ENCODE measurements at regions not wholly inside any gene's neighbourhood (a gene's known extent, or its start where the extent isn't known, plus 50 kb on each side); places are given as distances from the start of the nearest gene placed in this dataset.
"Not testable (repeated sequence)": the region's sequence is repeated elsewhere in the genome, so short reads cannot be mapped to it uniquely, and the experiment has no call there.

- H3K9ac ChIP-seq (ENCODE audit: low read length); H3K36me3 ChIP-seq (ENCODE audit: control insufficient read depth in 1 of 2, insufficient read depth in 2 of 2, low read depth in 1 of 2, low read length in 2 of 2); H3K27ac ChIP-seq (ENCODE audit: low read length, poor library complexity, severe bottlenecking); H3K23ac ChIP-seq (ENCODE audit: low read length in 2 of 2); H2BK5ac ChIP-seq (ENCODE audit: low read depth, low read length, poor library complexity, severe bottlenecking); H3K79me1 ChIP-seq (replicated peaks; ENCODE audit: low read length, poor library complexity, severe bottlenecking); H3K4ac ChIP-seq (ENCODE audit: low read depth in 1 of 2, low read length in 2 of 2); H3K14ac ChIP-seq (ENCODE audit: low read length in 2 of 2); H3K4me1 ChIP-seq (ENCODE audit: control insufficient read depth, insufficient read depth, low read depth, low read length); H2BK12ac ChIP-seq (ENCODE audit: low read length in 2 of 2); H3K4me2 ChIP-seq (ENCODE audit: low read length, poor library complexity, severe bottlenecking); H2BK120ac ChIP-seq (ENCODE audit: low read depth, low read length); H3K9me3 ChIP-seq (ENCODE audit: control insufficient read depth, low read length); H3K18ac ChIP-seq (ENCODE audit: low read depth in 1 of 2, low read length in 2 of 2); DNase-seq; H2BK15ac ChIP-seq (ENCODE audit: low read depth, poor library complexity, severe bottlenecking); H2AFZ ChIP-seq (ENCODE audit: low read depth, low read length); H4K91ac ChIP-seq (ENCODE audit: low read length); H3K27me3 ChIP-seq (ENCODE audit: control insufficient read depth in 1 of 2, insufficient read depth in 1 of 2, low read length in 2 of 2); H4K8ac ChIP-seq (ENCODE audit: low read length); H3K4me3 ChIP-seq (ENCODE audit: insufficient read depth in 1 of 2, low read depth in 1 of 2, low read length in 2 of 2); H2AK5ac ChIP-seq (ENCODE audit: low read length, severe bottlenecking): not testable (repeated sequence)
- WGBS: no CpG with 5 or more reads among the region's 5 CpGs
Observed at GRCh38 chr9:94387338-94388010, 59.0 kb upstream of the NUTM2F start.

- H2BK15ac ChIP-seq (ENCODE audit: low read depth, poor library complexity, severe bottlenecking): not testable (repeated sequence)
Observed at GRCh38 chr9:94388011-94388406, 59.6 kb upstream of the NUTM2F start.

GRCh38 chr9:94390425-94391098 lies 62.1 kb upstream of the NUTM2F start:
- H3K14ac ChIP-seq (ENCODE audit: low read length in 2 of 2); H3K23ac ChIP-seq (ENCODE audit: low read length in 2 of 2); H3K18ac ChIP-seq (ENCODE audit: low read depth in 1 of 2, low read length in 2 of 2); H2AK5ac ChIP-seq (ENCODE audit: low read length, severe bottlenecking); H3K4ac ChIP-seq (ENCODE audit: low read depth in 1 of 2, low read length in 2 of 2); H2BK5ac ChIP-seq (ENCODE audit: low read depth, low read length, poor library complexity, severe bottlenecking); H3K4me3 ChIP-seq (ENCODE audit: insufficient read depth in 1 of 2, low read depth in 1 of 2, low read length in 2 of 2); H3K27ac ChIP-seq (ENCODE audit: low read length, poor library complexity, severe bottlenecking); H3K4me2 ChIP-seq (ENCODE audit: low read length, poor library complexity, severe bottlenecking); H4K91ac ChIP-seq (ENCODE audit: low read length); H2AFZ ChIP-seq (ENCODE audit: low read depth, low read length); H2BK120ac ChIP-seq (ENCODE audit: low read depth, low read length); H3K36me3 ChIP-seq (ENCODE audit: control insufficient read depth in 1 of 2, insufficient read depth in 2 of 2, low read depth in 1 of 2, low read length in 2 of 2); H3K9me3 ChIP-seq (ENCODE audit: control insufficient read depth, low read length); H3K4me1 ChIP-seq (ENCODE audit: control insufficient read depth, insufficient read depth, low read depth, low read length); H2BK15ac ChIP-seq (ENCODE audit: low read depth, poor library complexity, severe bottlenecking); H2BK12ac ChIP-seq (ENCODE audit: low read length in 2 of 2); DNase-seq; H3K79me1 ChIP-seq (replicated peaks; ENCODE audit: low read length, poor library complexity, severe bottlenecking); H3K9ac ChIP-seq (ENCODE audit: low read length); H3K27me3 ChIP-seq (ENCODE audit: control insufficient read depth in 1 of 2, insufficient read depth in 1 of 2, low read length in 2 of 2); H4K8ac ChIP-seq (ENCODE audit: low read length): not testable (repeated sequence)
- no CpG with 5 or more reads among the region's 5 CpGs for WGBS

More at GRCh38 chr9:94388011-94388406, 59.6 kb upstream of the NUTM2F start:
- H3K9ac ChIP-seq (ENCODE audit: low read length); H3K4ac ChIP-seq (ENCODE audit: low read depth in 1 of 2, low read length in 2 of 2); H3K14ac ChIP-seq (ENCODE audit: low read length in 2 of 2); H3K27me3 ChIP-seq (ENCODE audit: control insufficient read depth in 1 of 2, insufficient read depth in 1 of 2, low read length in 2 of 2); H2BK12ac ChIP-seq (ENCODE audit: low read length in 2 of 2); H3K4me1 ChIP-seq (ENCODE audit: control insufficient read depth, insufficient read depth, low read depth, low read length); H3K36me3 ChIP-seq (ENCODE audit: control insufficient read depth in 1 of 2, insufficient read depth in 2 of 2, low read depth in 1 of 2, low read length in 2 of 2); H2BK120ac ChIP-seq (ENCODE audit: low read depth, low read length); H4K8ac ChIP-seq (ENCODE audit: low read length); H2BK5ac ChIP-seq (ENCODE audit: low read depth, low read length, poor library complexity, severe bottlenecking); H3K4me2 ChIP-seq (ENCODE audit: low read length, poor library complexity, severe bottlenecking); H2AFZ ChIP-seq (ENCODE audit: low read depth, low read length); H3K18ac ChIP-seq (ENCODE audit: low read depth in 1 of 2, low read length in 2 of 2); H4K91ac ChIP-seq (ENCODE audit: low read length); H3K23ac ChIP-seq (ENCODE audit: low read length in 2 of 2); H3K27ac ChIP-seq (ENCODE audit: low read length, poor library complexity, severe bottlenecking); H3K4me3 ChIP-seq (ENCODE audit: insufficient read depth in 1 of 2, low read depth in 1 of 2, low read length in 2 of 2); DNase-seq; H2AK5ac ChIP-seq (ENCODE audit: low read length, severe bottlenecking); H3K9me3 ChIP-seq (ENCODE audit: control insufficient read depth, low read length); H3K79me1 ChIP-seq (replicated peaks; ENCODE audit: low read length, poor library complexity, severe bottlenecking): not testable (repeated sequence)
- WGBS: 97% methylated on average over 2 of the region's 2 CpGs

- H3K4me2 ChIP-seq (ENCODE audit: low read length, poor library complexity, severe bottlenecking); H3K4ac ChIP-seq (ENCODE audit: low read depth in 1 of 2, low read length in 2 of 2); H2BK120ac ChIP-seq (ENCODE audit: low read depth, low read length); H2AK5ac ChIP-seq (ENCODE audit: low read length, severe bottlenecking); H3K4me1 ChIP-seq (ENCODE audit: control insufficient read depth, insufficient read depth, low read depth, low read length); DNase-seq; H3K27me3 ChIP-seq (ENCODE audit: control insufficient read depth in 1 of 2, insufficient read depth in 1 of 2, low read length in 2 of 2); H3K18ac ChIP-seq (ENCODE audit: low read depth in 1 of 2, low read length in 2 of 2); H4K91ac ChIP-seq (ENCODE audit: low read length); H2AFZ ChIP-seq (ENCODE audit: low read depth, low read length); H3K23ac ChIP-seq (ENCODE audit: low read length in 2 of 2); H3K9ac ChIP-seq (ENCODE audit: low read length); H2BK15ac ChIP-seq (ENCODE audit: low read depth, poor library complexity, severe bottlenecking); H3K9me3 ChIP-seq (ENCODE audit: control insufficient read depth, low read length); H3K27ac ChIP-seq (ENCODE audit: low read length, poor library complexity, severe bottlenecking); H3K14ac ChIP-seq (ENCODE audit: low read length in 2 of 2); H3K4me3 ChIP-seq (ENCODE audit: insufficient read depth in 1 of 2, low read depth in 1 of 2, low read length in 2 of 2); H3K36me3 ChIP-seq (ENCODE audit: control insufficient read depth in 1 of 2, insufficient read depth in 2 of 2, low read depth in 1 of 2, low read length in 2 of 2); H4K8ac ChIP-seq (ENCODE audit: low read length); H3K79me1 ChIP-seq (replicated peaks; ENCODE audit: low read length, poor library complexity, severe bottlenecking); H2BK12ac ChIP-seq (ENCODE audit: low read length in 2 of 2); H2BK5ac ChIP-seq (ENCODE audit: low read depth, low read length, poor library complexity, severe bottlenecking): not testable (repeated sequence)
- no CpG with 5 or more reads among the region's 2 CpGs for WGBS
Observed at GRCh38 chr9:94392971-94393624, 64.7 kb upstream of the NUTM2F start.
